ENCODE measurements at regions not wholly inside any gene's neighbourhood (a gene's known extent, or its start where the extent isn't known, plus 50 kb on each side); places are given as distances from the start of the nearest gene placed in this dataset.

DNA sequence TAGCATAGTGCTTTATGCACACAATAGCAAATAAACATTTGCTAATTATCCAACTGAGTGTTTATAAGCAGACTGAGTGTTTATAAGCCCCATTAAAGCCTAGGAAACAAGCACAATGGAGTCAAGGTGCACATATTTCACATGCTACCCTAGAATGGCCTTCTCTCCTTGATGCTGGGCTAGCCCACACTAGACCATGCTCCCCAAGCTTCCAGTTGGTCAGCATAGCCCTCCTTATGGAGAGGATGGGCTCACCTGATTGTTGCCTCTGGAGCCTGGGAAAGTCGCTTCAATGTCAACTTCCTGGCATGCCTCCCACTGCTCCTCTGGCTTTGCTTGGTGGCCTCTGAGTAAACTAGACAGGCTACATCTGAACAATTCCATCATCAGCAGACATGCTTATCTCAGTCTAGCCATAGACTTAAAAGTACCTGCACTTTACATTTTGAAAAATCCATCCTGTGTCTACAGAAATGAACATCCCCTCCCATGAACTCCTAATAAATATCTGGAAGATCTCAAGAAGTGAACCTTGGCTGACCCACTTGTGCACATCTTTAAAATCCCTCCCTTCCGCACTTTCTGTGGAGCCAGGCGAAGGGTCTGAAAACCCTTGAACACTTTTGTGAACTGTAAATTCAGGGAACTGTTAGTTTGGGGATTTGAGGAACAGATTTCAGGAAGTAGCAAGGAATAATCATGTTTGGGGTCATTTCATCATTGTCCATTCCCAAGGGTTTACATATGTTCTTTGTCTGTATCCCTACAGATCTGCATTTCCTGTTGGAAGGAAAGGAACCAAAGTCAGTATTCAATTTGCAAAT lies 486.6 kb downstream of the ARHGEF28 start:
- no peak for DNase-seq (ENCODE audit: low spot score)
- intact Hi-C loops (cut with DNase I), result no loop called here

- intact Hi-C loops (cut with DNase I), result no loop called here
- DNase-seq (ENCODE audit: low spot score), result no peak
These were observed 485.8 kb downstream of the ARHGEF28 start for GRCh38 chr5:74111764-74112163.

GRCh38 chr5:74109344-74109743 lies 483.3 kb downstream of the ARHGEF28 start:
- DNase-seq (ENCODE audit: low spot score), result no peak
- intact Hi-C loops (cut with DNase I), result no loop called here

DNA sequence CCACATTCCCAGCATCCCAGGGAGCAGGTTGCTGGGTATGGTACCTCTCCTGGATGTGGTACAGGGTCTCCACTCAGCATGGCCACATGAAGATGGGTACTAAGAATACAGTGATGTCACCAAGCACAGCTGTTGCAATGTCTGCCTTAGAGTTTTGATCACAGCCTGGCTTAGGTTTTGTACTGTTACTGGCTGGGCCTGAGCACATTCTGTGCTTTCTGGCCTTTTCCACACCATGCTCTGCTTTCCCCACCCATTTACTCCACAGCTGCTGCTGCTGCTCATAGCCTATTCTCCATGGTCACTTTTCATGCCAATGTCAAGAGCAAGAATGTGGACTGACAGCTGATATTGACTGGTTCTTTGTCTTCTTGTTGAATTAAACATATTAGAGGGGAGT lies 481.9 kb downstream of the ARHGEF28 start:
- no peak for DNase-seq (ENCODE audit: low spot score)

DNA sequence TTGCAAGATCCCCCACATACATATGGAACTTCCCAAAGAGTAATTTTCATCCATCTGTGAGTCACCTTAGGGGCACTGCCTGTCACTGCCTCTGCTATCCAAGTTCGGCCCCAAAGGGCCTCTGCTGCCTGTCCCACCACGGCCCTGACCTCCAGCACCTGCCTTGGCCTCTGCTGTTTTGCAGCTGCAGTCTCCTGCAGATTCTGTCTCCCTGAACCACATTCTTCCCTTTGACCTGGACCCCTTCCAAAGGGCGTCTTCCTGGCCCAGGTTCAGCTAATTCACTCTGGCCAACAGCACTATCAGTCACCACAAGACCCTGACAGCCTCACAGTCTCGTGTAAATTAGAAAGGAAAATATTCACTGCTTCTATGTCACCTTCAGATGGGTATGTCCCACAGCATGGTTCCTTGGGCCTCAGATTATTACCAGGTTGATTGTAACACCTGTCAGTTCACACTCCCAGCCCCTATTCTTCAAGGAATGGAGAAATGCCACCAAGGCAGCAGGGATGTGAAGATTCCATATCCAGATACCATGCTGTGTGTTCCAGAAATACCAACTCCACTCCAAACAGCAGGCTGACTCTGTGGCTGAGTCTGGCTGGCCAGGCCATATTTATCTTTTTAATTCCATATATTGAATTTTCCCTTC lies 479.3 kb downstream of the ARHGEF28 start:
- no peak for DNase-seq (ENCODE audit: low spot score)
- intact Hi-C loops (cut with DNase I), result no loop called here

More for the DNA sequence above, 481.9 kb downstream of the ARHGEF28 start:
- intact Hi-C loops (cut with DNase I), result no loop called here

DNA sequence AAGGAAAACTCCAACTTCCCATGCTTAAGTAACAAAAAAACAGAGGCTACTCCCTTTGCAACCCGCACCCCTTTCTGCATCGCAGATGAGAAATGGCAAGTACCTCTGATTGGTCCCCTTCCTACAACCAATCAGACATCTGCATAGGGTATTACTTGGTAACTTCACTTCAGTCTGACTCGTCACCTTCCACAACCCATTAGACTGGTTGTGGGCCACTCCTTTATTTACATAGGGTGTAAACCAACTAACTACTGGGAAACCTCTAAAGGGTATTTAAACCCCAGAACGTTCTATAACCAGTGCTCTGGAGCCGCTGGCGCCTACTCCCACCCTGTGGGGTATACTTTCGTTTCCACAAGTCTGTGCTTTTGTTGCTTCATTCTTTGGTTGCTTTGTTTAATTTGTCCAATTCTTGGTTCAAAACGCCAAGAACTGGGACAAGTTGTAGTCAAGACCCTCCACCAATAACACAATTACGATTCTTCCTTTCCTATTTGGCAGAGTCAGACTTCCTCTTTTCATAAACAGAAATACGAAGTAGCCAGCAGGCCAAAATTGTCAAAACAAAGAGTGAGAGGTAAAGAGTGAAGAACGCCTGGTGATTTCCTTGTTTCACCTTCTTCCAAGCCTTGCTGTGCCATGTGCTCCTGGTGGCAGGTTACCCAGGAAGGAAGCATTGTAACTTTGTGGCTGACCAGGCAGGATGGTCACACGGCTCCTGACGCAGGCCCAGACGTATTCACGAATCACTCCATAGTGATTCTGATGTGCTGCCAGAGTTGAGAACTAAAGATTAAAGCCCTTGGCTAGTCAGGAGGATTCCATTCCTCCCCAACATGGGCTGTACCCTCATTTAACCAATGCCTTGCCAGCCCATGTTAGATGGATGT lies 477.4 kb downstream of the ARHGEF28 start:
- no peak for DNase-seq (ENCODE audit: low spot score)
- intact Hi-C loops (cut with DNase I), result no loop called here

DNA sequence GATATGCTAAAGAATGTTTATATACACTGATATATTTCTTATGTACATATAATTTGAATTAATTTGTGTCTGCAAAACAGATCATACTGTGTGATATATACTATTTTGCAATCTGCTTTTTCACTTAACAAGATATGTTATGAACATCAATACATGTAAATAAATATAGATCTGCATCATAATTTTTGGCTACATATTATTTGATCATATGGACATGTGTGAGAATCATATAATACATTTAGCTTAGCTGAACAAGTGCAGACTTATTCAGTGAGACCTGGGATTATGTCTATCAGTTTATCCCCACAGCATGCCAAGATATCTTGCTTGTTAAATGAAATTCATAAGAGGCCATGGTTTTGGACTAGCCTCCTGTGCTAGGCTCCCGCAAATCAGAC lies 474.3 kb downstream of the ARHGEF28 start:
- DNase-seq (ENCODE audit: low spot score), result no peak
- intact Hi-C loops (cut with DNase I), result no loop called here

- no peak for DNase-seq (ENCODE audit: low spot score)
- intact Hi-C loops (cut with DNase I), result no loop called here
These were observed 473.7 kb downstream of the ARHGEF28 start for GRCh38 chr5:74099538-74100267.

DNA sequence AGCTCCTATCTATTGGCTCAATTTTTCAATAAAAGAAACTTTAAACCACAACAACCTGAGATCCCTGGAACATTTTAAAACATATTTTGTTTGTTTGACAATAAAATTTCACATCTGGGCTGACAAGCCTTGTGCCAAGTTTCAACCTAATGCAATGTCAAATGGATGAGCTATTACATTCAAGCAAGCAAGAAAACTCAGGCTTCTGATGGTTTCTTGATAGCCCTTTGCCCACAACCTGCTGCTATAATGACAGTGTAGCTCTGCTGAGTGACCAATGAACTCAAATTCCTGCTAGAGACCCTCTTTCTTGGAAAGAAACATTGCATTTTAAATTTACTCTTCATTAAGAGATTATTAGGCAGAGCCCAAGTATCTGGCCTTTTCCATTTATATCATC lies 472.9 kb downstream of the ARHGEF28 start:
- no peak for DNase-seq (ENCODE audit: low spot score)
- intact Hi-C loops (cut with DNase I), result no loop called here

DNA sequence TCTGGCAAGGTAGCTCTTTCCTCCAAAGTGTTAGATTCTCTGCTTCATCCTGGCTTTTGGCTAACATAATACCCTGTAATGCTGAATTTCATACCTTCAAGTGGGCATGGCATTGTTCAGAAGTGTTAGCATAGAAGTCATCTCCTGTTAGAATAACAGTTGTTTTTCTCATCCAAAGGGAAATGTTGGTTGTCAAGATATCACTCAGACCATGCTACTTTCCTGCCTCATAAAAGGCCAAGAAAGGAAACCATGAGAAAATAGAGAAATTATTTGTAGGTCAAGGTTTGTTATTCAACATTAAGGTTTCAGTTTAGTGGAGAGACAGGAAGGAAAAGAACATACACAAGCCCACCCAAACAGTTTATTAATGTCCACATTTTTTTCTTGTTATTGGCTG lies 472.5 kb downstream of the ARHGEF28 start:
- DNase-seq (ENCODE audit: low spot score), result no peak
- intact Hi-C loops (cut with DNase I), result no loop called here

- intact Hi-C loops (cut with DNase I), result no loop called here
- DNase-seq (ENCODE audit: low spot score), result no peak
These were observed 470.3 kb downstream of the ARHGEF28 start for GRCh38 chr5:74096325-74096724.

DNA sequence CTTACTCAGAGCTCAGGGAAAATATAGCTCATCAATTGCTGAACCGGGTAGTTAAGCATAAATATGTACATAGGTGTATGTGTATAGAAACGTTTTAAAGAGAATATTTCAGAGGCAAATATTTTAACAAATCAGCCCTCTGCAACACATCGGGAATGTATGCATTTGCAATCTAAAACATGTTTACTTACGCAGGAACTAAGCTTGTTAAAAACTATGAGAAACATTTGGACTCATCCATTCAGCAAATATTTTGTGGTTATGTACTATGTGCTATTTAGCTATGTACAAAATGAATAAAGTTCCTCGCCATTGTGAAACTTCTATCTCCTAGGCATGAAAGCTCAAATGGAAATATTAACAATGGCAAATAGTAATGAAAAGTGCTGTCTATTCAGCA lies 469.9 kb downstream of the ARHGEF28 start:
- no peak for DNase-seq (ENCODE audit: low spot score)
- intact Hi-C loops (cut with DNase I), result no loop called here

- DNase-seq (ENCODE audit: low spot score), result no peak
- intact Hi-C loops (cut with DNase I), result no loop called here
These were observed 468.7 kb downstream of the ARHGEF28 start for GRCh38 chr5:74094782-74095108.

- DNase-seq (ENCODE audit: low spot score), result no peak
- intact Hi-C loops (cut with DNase I), result no loop called here
These were observed 468.2 kb downstream of the ARHGEF28 start for GRCh38 chr5:74094096-74094781.

GRCh38 chr5:74093561-74093960 lies 467.6 kb downstream of the ARHGEF28 start:
- DNase-seq (ENCODE audit: low spot score), result no peak
- intact Hi-C loops (cut with DNase I), result no loop called here

DNA sequence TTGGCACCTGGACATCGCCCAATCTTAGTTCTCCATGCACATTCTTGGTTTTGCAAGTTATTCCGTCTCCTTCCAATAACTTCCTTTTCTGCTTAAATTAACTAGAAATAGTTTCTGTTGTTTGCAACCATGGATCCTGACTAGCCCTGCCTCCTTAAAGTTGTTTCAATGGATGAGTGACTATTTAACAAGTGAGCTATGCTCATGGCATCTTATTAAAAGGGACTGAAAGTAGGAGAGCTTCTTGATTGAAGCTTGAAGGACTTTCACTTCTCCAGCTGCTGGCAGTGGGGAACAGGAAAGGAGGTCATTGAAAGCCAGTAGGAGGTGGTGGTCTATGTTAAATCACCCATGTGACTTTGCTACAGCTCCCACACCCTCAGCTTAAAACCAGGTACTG lies 466.8 kb downstream of the ARHGEF28 start:
- intact Hi-C loops (cut with DNase I), result no loop called here
- DNase-seq (ENCODE audit: low spot score), result no peak

DNA sequence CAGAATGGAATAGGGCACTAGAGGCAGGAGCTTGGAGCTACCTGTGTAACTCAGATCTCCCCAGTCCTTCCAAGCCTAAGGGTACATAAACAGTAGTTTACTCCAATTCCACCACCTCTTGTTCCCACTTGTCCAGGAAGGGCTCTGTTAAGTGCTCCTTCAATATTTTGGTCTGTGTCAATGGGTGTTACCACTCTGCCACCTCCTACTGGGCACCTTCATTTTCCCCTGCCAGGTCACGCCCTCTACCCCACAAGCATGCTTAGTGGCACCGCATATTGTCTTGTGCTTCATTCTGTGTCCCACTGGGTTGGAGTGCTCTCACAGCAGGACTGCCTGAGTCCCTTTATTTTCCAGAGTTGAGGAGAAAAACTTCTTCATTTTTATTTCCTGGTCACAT lies 459.8 kb downstream of the ARHGEF28 start:
- DNase-seq (ENCODE audit: low spot score), result no peak
- intact Hi-C loops (cut with DNase I), result no loop called here

- no peak for DNase-seq (ENCODE audit: low spot score)
- intact Hi-C loops (cut with DNase I), result no loop called here
These were observed 459.2 kb downstream of the ARHGEF28 start for GRCh38 chr5:74085186-74085585.

- no peak for DNase-seq (ENCODE audit: low spot score)
- intact Hi-C loops (cut with DNase I), result no loop called here
These were observed 457.2 kb downstream of the ARHGEF28 start for GRCh38 chr5:74083096-74083791.
